Inferior parietal cortex (tissue), 1 donor: ENCODE measurements at regions not wholly inside any gene's neighbourhood (a gene's known extent, or its start where the extent isn't known, plus 50 kb on each side); places are given as distances from the start of the nearest gene placed in this dataset.
"Not testable (repeated sequence)": the region's sequence is repeated elsewhere in the genome, so short reads cannot be mapped to it uniquely, and the experiment has no call there.

Experiments
- DNase-seq: peaks from one replicate; pipeline ENCODE4 v3.0.0-alpha.2; 2016; ENCODE audit errors: extremely low spot score

DNA sequence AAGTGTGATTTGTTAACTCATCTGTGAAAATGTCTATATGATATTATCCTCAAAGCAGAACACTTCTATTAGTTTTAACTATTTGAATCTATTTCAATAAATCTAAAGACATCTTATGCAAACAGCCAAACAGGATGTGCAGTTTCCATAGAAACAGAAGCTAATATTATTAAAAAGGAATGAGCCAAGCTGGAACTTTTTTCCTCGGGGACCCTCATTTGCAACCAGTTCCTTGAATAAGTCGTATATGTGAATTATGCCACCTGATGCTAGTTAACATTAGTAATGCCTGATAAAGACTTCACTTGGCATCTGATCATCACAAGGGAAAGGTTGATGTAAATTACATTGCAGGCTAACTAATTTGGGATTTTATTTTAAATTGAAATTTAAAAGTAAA, 216.9 kb upstream of the SMLR1 start:
- DNase-seq: no peak

DNA sequence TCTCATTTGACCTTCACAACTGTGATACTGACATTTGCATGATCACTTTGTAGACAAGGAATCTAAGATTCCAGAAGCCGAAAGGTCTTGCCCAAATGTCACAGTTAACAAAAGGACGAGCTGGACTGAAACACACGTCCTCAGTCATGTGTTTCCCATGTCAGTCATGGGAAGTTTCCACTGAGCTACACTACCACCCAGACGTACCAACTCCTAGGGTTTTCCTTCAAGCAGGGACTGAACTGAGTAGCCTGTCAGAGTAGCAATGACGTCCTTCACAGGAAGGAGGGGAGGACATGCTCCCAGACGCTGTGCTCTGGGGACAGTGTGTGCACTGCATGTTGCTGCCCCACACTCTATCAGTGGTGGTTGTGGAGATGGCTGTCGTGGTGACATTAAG, 215.8 kb upstream of the SMLR1 start:
- DNase-seq: no peak

DNA sequence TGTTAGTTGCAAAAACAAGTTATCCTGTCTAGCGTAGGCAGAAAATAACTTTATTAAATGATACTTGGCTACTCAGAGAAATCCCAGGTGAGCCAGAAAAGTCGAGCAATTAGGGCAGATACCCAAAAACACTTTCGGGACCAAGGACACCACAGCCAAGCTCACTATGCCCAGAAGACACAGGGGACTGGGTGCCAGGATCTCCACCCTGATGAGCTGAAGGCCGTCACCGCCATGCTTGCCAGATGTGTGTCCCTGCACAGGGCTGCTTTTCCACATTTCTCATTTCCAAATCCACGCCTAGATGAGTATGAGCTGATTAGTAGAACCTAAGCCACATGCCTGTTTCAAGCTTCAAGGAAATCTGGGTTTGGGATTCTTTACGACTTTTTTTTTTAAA, 214.0 kb upstream of the SMLR1 start:
- no peak for DNase-seq

DNA sequence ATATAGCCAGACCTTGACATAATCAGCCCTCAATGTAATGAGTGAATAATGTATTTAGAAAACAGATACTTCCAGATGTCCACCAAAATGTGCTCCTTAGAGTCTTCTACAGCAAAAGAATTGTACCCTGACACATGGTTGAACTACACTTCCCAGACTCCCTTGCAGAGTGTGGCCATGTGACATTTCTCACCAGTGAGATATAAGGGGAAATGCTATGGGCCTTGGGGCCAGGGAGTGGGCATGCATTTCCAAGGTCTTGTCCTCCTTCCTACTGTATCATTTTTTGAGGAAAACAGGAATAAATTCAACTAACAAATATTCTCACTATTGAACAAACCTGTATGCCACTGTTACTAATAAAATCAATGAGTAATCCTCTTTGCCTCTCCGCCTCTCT, 211.4 kb upstream of the SMLR1 start:
- DNase-seq: no peak

DNA sequence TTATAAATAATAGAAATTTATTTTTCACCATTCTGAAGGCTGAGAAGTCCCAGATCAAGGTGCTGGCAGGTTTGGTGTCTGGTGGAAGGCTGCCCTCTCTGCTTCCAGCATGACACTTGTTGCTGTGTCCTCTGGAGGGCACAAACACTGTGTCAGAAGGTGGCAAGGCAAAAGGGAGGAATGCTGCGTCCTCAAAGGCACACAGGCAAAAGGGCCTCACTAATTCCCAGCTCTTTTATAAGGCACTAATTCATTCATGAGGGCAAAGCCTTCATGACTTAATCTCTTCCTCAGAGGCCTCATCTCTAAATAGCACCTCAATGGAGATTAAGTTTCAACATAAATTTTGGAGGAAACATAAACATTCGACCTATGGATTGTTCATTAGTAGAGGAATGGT, 209.5 kb upstream of the SMLR1 start:
- DNase-seq: no peak

DNA sequence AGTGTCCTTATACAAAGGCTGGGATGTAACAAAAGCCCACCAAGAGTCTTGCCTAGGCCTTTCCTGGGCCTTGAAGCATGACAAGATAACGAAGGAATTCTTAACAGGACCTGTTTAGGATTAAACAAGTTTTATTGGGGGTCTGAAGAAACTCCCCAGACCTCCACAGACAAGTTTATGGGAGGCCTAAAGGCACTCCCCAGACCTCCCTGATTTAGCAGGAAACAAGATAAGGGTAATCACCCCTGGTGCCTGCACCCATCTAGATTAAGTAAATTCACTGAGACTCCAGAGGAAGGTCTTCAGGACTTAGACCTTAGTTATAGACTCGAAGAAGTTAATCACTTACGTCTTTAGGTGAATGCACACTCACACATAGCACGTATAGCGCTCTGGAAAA, 208.4 kb upstream of the SMLR1 start:
- DNase-seq: not testable (repeated sequence)

DNA sequence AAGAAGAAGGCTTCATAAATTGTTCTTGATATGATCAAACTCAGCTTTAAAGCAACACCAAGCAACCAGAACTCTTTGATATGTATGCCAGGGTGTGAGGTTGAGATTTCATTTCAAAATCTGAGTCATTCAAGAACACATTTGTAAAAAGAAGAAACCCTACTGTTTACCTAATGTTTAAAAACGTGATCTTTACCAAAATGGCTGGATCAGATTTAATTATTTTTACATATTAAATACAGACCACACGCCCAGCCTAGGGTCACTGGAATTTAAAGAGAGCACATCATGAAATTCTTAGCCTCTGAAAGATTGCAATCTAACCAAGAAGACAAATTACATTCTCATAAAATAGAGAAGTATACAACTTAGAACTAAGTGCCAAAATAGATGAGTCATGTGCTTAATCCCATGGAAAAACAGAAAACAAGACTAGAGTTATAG, 206.8 kb upstream of the SMLR1 start:
- DNase-seq: no peak

DNA sequence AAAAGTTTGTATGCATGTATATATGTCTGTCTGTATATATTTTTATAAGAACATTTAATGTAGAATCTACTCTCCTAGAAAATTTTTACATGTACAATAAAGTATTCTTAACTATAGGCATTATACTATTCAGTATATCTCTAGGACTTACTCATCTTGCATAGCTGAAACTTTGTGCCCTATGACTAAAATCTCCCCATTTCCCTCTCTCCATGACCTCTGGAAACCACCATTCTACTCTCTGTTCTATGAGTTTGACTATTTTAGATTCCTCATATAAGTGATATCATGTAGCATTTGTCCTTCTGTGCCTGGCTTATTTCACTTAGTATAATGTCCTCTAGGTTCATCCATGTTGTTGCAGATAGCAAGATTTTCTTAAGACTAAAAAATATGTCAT, 205.1 kb upstream of the SMLR1 start:
- no peak for DNase-seq

DNA sequence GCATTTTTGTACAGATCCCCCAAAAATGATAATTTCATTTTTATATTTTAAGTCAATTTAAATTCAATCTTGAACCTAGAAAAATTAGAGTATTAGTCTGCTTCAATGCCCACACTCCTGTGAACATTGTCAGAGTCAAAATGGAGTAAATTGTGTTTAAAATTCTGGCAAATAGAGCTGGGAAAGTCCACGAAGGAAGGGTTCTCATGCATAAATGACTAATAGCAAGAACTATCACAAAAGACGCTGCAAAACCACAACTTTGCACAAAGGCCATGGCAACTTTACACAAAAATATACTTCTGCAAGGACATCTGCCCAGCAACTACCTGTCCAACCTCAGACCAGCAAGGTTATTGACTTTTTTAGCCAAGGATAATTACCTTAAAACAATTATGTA, 203.2 kb upstream of the SMLR1 start:
- no peak for DNase-seq

DNA sequence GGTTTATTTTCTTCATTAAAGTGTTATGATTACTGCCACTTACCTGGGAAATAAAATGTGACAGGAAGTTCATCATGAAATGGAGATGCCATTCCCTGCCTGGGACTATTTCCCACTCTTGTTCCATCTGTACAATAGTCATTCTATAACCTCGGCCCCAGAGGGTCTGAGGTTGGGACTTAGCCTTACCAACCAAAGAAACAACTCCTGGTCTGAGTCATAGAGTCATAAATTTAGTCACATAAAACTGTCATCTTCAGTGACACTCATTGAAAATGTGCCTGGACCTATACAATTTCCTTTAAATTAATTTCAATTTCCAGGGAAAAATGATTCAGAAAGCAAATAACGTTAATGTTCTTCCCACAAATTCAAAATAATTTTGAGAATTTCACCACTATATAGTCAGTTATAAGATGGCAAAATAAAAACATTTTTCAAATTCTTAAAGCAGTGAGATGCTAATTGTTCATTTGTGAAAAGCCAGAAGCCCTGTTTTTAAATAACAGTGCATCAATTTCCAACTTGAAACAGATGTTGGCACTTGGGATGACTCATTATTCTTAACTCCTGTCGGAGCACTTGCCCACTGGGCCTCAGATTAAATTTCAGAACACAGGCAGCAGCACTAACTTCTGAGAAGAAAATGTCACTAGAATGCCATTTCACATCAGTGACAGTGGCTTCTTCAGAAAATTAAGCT, 201.2 kb upstream of the SMLR1 start:
- DNase-seq: no peak

DNA sequence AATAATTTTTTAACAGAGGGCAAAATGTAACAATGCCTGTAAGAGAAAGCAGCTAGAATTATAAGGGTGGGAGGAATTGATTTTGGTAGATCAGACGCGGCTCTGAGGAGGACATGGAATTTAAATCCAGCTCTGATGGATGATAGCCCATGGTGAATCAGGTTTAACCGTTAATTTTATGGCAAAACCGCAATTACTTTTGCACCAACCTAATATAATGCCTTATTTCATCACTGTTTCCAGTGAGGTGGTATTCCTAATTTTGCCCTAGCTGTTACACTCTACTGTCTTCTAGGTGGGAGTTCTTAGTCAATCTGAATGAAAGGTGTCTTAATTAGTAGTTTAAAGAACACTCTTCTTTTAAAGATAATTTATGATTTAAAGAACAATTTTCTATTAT, 198.3 kb upstream of the SMLR1 start:
- DNase-seq: no peak

DNA sequence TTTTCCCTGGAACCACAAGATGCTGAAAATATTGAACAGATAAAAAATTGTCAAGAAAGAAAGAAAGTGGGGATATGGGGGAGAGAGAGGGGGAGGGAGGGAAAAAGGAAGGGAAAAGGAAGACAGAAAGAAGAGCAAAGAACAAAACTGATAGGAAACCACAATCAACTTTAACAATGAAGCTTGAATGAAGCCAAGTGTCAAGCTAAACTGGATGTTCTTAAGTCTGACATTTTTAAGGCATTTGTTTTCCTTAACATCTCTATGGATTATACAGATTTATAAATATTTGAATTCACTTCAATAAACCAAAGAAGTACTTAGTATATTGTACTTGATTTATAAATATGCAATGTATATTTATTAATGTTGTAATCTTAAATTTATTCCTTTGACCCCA, 197.6 kb upstream of the SMLR1 start:
- DNase-seq: no peak

DNA sequence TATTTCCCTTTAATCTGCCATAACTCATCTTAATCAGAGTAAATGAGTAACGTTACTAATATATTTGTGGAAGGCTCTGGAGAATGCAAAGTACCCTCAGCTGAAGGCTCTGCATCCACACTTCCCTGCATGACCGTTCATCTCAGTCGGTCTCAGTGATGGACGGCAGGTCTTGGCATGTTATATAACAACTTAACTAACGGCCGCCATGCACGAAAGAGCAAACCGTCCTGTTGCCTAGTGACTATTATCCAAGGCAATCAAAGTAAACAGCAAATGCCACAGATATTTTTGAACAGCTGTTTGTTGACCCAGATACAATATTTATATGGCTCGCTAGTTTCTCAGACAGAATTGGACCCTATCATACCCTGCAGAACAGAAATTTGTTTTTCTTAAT, 194.9 kb upstream of the SMLR1 start:
- no peak for DNase-seq

DNA sequence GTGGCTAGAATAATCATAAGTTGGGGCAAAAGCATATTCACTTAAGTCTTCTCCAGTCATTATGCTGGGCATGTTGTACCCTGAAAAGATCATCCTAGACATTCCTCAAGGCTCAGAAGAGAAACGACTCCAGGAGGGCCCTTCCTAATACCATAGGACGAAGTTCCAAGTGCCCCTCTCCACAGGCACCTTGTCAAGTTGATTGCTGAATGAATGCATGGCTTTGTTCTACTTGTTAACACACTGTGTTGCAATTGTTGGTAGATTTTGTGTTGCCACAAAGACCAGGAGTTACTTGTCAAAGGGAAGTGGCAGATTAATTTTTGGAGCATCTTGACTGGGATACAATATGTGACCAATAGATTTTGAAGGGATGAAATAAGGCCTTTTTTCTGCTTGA, 194.3 kb upstream of the SMLR1 start:
- DNase-seq: no peak

DNA sequence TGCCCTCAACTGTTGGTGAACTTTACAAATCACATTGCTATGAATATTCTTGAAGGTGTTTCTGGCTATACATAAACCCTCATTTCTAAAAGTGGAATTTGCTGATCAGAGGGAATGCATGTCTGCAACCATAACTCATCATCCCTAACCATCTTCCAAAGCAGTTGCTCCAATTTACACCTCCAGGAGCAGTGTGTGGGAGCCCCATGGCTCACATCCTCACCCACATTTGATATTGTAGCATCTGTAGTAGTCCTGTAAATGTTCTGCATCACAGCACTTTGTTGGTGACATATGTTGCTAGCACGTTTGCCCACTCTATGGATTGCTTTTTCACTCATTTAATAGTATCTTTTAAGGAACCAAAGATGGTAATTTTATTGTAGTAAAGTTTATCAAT, 183.8 kb upstream of the SMLR1 start:
- DNase-seq: peak; percentile 34

DNA sequence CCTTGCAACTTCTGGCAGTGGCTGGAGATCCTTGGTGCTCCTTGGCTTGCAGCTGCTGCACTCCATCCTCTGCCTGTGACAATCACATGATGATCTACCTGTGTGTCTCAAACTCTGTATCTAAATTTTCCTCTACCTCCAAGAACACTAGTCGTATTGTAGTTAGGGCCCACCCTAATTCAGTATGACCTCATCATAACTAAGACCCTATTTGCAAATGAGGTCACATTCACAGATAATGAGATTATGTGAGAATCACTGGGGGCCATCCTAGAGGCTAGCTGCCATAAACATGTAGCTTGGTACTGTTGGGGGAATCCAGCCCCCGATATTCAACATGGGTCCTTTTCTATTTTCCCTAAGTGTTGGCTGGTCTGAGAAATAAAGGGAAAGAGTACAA, 183.0 kb upstream of the SMLR1 start:
- DNase-seq: no peak

DNA sequence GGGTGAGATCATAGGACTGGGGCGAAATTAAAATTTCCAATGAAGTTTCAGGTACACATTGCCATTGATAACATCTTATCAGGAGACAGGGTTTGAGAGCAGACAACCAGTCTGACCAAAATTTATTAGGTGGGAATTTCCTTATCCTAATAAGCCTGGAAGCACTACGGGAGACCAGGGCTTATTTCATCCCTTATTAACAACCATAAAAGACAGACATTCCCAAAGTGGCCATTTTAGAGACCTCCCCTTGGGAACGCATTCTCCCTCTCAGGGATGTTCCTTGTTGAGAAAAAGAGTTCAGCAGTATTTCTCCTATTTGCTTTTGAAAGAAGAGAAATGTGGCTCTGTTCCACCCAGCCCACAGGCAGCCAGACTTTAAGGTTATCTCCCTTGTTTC, 182.4 kb upstream of the SMLR1 start:
- not testable (repeated sequence) for DNase-seq

DNA sequence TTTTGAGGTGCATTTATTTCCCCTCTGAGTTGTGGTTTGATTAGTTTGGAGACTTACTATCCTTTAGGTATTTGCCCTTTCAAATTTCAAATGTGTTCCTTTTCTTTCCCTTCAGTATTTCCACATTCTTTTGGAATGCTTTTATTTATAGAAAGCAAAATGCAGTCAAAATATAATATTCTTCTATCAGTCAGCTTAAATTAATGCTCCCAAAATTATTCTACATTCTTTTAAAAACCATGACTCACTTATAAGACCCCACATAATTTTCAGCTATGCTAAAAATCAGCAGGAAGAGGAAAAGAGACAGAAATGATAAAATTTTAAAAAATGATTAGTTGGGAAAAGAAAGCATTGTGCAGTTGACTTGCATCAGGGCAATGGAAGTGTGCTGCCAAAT, 180.0 kb upstream of the SMLR1 start:
- DNase-seq: no peak

DNA sequence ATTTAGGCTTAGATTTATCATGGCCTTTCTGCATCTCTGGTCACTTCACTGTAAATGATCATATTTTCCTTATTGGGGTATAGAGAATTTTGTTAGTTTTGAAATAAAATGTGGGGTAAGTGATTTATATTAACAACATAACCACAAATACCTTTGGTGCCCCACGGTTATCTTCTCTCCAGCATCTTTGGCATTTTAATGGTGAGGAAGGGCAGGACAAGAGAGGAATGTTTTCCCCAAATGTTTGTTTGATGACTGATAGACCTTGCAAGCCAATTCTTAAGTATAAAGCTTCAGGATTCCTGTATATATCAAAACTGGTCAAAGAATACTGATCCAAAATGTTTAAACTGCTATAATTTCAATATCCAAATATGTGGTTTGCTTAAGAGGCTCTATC, 171.6 kb upstream of the SMLR1 start:
- no peak for DNase-seq

DNA sequence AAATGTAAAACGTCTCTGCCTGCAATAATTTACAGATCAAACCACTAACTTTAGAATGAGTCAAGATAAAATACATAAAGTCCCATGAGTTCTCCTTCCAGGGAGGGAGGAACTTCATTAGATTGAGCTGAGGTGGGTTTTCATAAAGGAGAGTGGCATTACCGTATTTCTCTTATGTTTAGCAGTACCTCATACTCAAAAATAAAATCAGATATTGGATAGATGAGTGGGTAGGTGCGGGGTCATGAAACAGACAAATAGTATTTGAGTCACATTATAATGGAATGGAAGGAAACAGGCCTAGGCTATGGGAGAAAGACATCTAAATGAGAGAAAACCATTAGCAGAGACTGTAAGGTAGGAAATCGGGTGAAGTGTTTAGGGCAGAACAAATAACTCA, 166.1 kb upstream of the SMLR1 start:
- DNase-seq: no peak

DNA sequence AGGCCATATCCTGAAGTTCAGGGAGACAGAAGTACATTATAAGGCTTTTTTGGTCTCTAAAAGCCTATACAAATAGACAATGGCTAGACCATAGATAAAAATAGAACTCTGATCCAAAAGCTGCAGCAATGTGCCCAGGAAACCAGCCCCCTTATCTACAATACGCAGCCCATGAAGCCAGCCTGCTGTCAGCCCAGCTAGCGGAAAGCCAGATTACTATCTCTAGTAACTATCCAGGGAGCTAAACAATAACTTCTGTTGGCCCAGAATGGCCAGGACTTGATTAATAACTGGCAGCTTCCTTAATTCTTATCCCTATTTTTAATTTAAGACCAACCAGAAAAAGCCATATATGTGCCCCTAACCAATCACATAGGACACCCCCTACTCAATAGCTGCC, 160.4 kb upstream of the SMLR1 start:
- no peak for DNase-seq

DNA sequence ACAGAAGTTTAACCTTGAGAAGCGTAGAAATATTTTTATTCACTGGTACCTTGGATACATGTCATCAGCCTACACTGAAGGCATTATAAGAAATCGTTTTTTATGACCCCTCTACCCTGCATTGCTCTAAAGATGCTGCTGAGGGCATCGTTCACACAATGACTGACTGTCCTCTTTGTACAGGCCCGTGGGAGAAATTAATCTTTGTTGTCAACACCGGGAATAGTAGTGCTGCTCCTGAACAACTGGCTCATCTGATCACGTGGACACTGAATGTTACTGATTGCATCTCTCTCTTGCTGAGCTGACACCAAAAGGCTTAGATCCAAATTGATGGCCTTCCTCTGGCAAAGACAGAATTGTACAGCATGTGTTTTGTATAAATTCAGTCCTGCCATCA, 157.1 kb upstream of the SMLR1 start:
- no peak for DNase-seq

DNA sequence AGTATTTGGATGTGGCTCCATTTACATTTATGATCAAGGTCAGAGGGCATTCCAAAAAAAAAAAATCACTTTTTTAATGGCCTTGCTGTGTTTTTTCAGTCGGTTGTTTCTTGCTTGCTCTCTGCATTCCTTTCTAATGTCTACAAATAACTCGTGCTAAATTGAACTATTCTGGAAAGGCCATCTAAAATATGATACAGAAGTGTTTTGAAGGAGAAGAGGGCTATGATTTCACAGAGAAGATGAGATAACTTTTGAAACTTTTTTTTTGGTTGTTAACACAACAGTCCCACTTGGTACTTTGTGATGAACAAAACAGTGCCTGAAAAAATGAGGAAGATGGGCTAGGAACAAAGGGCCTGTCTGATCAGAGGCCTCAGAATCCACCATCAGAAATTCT, 156.1 kb upstream of the SMLR1 start:
- DNase-seq: no peak

DNA sequence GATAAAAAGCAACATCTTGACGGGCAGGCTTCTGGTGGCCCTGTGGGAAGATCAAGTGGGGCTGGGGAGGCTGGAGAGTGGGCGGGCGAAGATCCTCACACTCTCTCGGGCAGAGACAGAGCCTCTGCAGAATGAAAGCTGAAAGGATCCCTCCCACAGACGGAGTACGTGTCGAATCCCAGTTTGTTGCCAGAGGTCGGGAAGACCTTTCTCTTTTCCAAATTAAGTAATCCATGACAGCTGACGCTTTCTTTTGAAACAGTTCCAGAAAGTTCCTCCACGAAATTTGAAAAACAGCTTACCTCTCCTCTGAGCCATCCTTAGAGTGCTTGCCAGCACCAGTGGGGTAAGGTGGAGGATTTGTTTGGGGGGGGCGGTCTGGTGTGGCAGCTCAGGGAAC, 155.6 kb upstream of the SMLR1 start:
- DNase-seq: no peak
